Activated CD8-positive, alpha-beta memory T cell treated with anti-CD3 and anti-CD28 coated beads, Interleukin-2, amount 10 ng/mL, durations not matched to agents 7 days and 5 days (primary cell): ENCODE measurements at regions not wholly inside any gene's neighbourhood (a gene's known extent, or its start where the extent isn't known, plus 50 kb on each side); places are given as distances from the start of the nearest gene placed in this dataset.

Experiments
- ATAC-seq: fragments of 150-1000 bp; cut with Tn5 transposase; one replicate; pipeline ENCODE4 v1.10.0; 2021; ENCODE audit warnings: moderate library complexity
- CTCF ChIA-PET: fragments of 350-600 bp; sonication (Branson Sonifier 250); formaldehyde crosslinking; loops from one replicate; lab custom pipeline; 2021; ENCODE audit warnings: antibody characterized with exemption; lab: Charles Lee
- DNase-seq: peaks from one replicate; pipeline ENCODE4 v3.0.0-alpha.2; 2020
- H3K27ac Mint-ChIP-seq: one replicate; pipeline ENCODE4 v1.8.0; 2021; ENCODE audit warnings: mild to moderate bottlenecking, mixed read lengths
- H3K27me3 Mint-ChIP-seq: one replicate; pipeline ENCODE4 v1.8.0; 2021; ENCODE audit warnings: mixed read lengths
- H3K36me3 Mint-ChIP-seq: one replicate; pipeline ENCODE4 v1.8.0; 2021; ENCODE audit warnings: mild to moderate bottlenecking, mixed read lengths
- H3K4me1 Mint-ChIP-seq: one replicate; pipeline ENCODE4 v1.8.0; 2021; ENCODE audit warnings: mixed read lengths
- H3K4me3 Mint-ChIP-seq: one replicate; pipeline ENCODE4 v1.8.0; 2021; ENCODE audit warnings: mild to moderate bottlenecking, moderate library complexity, mixed read lengths
- H3K9me3 Mint-ChIP-seq: one replicate; pipeline ENCODE4 v1.8.0; 2022; ENCODE audit warnings: low read depth, mixed read lengths

GRCh38 chr2:133954636-133955035, 299.2 kb upstream of the MGAT5 start:
- H3K27ac Mint-ChIP-seq: no peak overlapping the region
- CTCF ChIA-PET: interaction anchor here (1.2 kb wide), 1 partner anchor 70 kb away, joined by 3 read pairs; no protein-coding TSS in a partner anchor
- no peaks in the 10 kb centered on the region for H3K4me1 Mint-ChIP-seq
- ATAC-seq (no peak), DNase-seq (no peak)
- H3K27me3 Mint-ChIP-seq: peaks cover 18% of the 10 kb centered on the region
- no peaks in the 10 kb centered on the region for H3K9me3 Mint-ChIP-seq
- H3K4me3 Mint-ChIP-seq: no peak overlapping the region
- no peaks in the 10 kb centered on the region for H3K36me3 Mint-ChIP-seq

- Mint-ChIP-seq H3K27me3 (peaks cover 20% of the 10 kb centered on the region), H3K27ac (no peak overlapping the region), H3K9me3 (no peaks in the 10 kb centered on the region), H3K36me3 (no peaks in the 10 kb centered on the region), H3K4me1 (no peaks in the 10 kb centered on the region), H3K4me3 (no peak overlapping the region)
- no peak for ATAC-seq
- CTCF ChIA-PET: interaction anchor here (1.2 kb wide), 1 partner anchor 69 kb away, joined by 3 read pairs; no protein-coding TSS in a partner anchor
- no peak for DNase-seq
Measured at GRCh38 chr2:133955169-133955568, 298.7 kb upstream of the MGAT5 start.

- Mint-ChIP-seq H3K27ac (no peak overlapping the region), H3K4me1 (no peaks in the 10 kb centered on the region), H3K4me3 (no peak overlapping the region), H3K27me3 (peaks cover 20% of the 10 kb centered on the region), H3K36me3 (no peaks in the 10 kb centered on the region), H3K9me3 (no peaks in the 10 kb centered on the region)
- CTCF ChIA-PET: no interaction called here
- no peak for DNase-seq
- no peak for ATAC-seq
Measured at GRCh38 chr2:133956434-133956935, 297.4 kb upstream of the MGAT5 start.

GRCh38 chr2:133957724-133958480, 296.0 kb upstream of the MGAT5 start:
- Mint-ChIP-seq H3K4me1 (no peaks in the 10 kb centered on the region), H3K4me3 (no peak overlapping the region), H3K36me3 (no peaks in the 10 kb centered on the region), H3K27ac (no peak overlapping the region), H3K9me3 (no peaks in the 10 kb centered on the region), H3K27me3 (peaks cover 25% of the 10 kb centered on the region)
- CTCF ChIA-PET: interaction anchor here (0.8 kb wide), 1 partner anchor 8 kb away, joined by 3 read pairs; no protein-coding TSS in a partner anchor
- no peak for ATAC-seq
- no peak for DNase-seq

- Mint-ChIP-seq H3K4me3 (no peak overlapping the region), H3K4me1 (no peaks in the 10 kb centered on the region), H3K27ac (no peak overlapping the region), H3K9me3 (no peaks in the 10 kb centered on the region), H3K27me3 (peaks cover 25% of the 10 kb centered on the region), H3K36me3 (no peaks in the 10 kb centered on the region)
- CTCF ChIA-PET: no interaction called here
- DNase-seq (no peak), ATAC-seq (no peak)
Measured at GRCh38 chr2:133959066-133959465, 294.8 kb upstream of the MGAT5 start.

GRCh38 chr2:133966720-133967304, 287.1 kb upstream of the MGAT5 start:
- Mint-ChIP-seq H3K9me3 (no peaks in the 10 kb centered on the region), H3K27me3 (peaks cover 15% of the 10 kb centered on the region), H3K4me3 (no peak overlapping the region), H3K4me1 (peaks cover 12% of the 10 kb centered on the region), H3K27ac (no peak overlapping the region), H3K36me3 (no peaks in the 10 kb centered on the region)
- CTCF ChIA-PET: no interaction called here
- no peak for DNase-seq
- no peak for ATAC-seq

GRCh38 chr2:133967326-133967725, 286.5 kb upstream of the MGAT5 start:
- CTCF ChIA-PET: no interaction called here
- H3K27me3 Mint-ChIP-seq: peaks cover 17% of the 10 kb centered on the region
- H3K4me1 Mint-ChIP-seq: peaks cover 12% of the 10 kb centered on the region
- no peaks in the 10 kb centered on the region for H3K9me3 Mint-ChIP-seq
- DNase-seq (no peak), ATAC-seq (no peak)
- no peak overlapping the region for H3K4me3 Mint-ChIP-seq
- H3K36me3 Mint-ChIP-seq: no peaks in the 10 kb centered on the region
- no peak overlapping the region for H3K27ac Mint-ChIP-seq

GRCh38 chr2:133968446-133968845, 285.4 kb upstream of the MGAT5 start:
- Mint-ChIP-seq H3K4me1 (peaks cover 12% of the 10 kb centered on the region), H3K36me3 (no peaks in the 10 kb centered on the region), H3K9me3 (no peaks in the 10 kb centered on the region), H3K27ac (no peak overlapping the region), H3K27me3 (peaks cover 15% of the 10 kb centered on the region), H3K4me3 (no peak overlapping the region)
- no peak for ATAC-seq
- no peak for DNase-seq
- CTCF ChIA-PET: no interaction called here

GRCh38 chr2:133970641-133971040, 283.2 kb upstream of the MGAT5 start:
- Mint-ChIP-seq H3K4me1 (peaks cover 21% of the 10 kb centered on the region), H3K9me3 (no peaks in the 10 kb centered on the region), H3K27ac (no peak overlapping the region), H3K27me3 (peaks cover 15% of the 10 kb centered on the region), H3K4me3 (no peak overlapping the region), H3K36me3 (no peaks in the 10 kb centered on the region)
- ATAC-seq: no peak
- CTCF ChIA-PET: no interaction called here
- no peak for DNase-seq

- Mint-ChIP-seq H3K4me1 (peaks cover 19% of the 10 kb centered on the region), H3K36me3 (no peaks in the 10 kb centered on the region), H3K27ac (no peak overlapping the region), H3K4me3 (no peak overlapping the region), H3K27me3 (peaks cover 15% of the 10 kb centered on the region), H3K9me3 (no peaks in the 10 kb centered on the region)
- no peak for ATAC-seq
- CTCF ChIA-PET: no interaction called here
- DNase-seq: no peak
Measured at GRCh38 chr2:133972297-133972696, 281.6 kb upstream of the MGAT5 start.

- Mint-ChIP-seq H3K9me3 (no peaks in the 10 kb centered on the region), H3K27ac (no peak overlapping the region), H3K27me3 (peaks cover 15% of the 10 kb centered on the region), H3K4me3 (no peak overlapping the region), H3K36me3 (no peaks in the 10 kb centered on the region), H3K4me1 (peaks cover 17% of the 10 kb centered on the region)
- CTCF ChIA-PET: no interaction called here
- no peak for DNase-seq
- no peak for ATAC-seq
Measured at GRCh38 chr2:133972786-133973185, 281.1 kb upstream of the MGAT5 start.

- H3K27ac Mint-ChIP-seq: no peak overlapping the region
- peaks cover 17% of the 10 kb centered on the region for H3K4me1 Mint-ChIP-seq
- ATAC-seq (no peak), DNase-seq (no peak)
- H3K27me3 Mint-ChIP-seq: peaks cover 11% of the 10 kb centered on the region
- H3K9me3 Mint-ChIP-seq: no peaks in the 10 kb centered on the region
- CTCF ChIA-PET: no interaction called here
- no peaks in the 10 kb centered on the region for H3K36me3 Mint-ChIP-seq
- H3K4me3 Mint-ChIP-seq: no peak overlapping the region
Measured at GRCh38 chr2:133974353-133974752, 279.5 kb upstream of the MGAT5 start.

- Mint-ChIP-seq H3K27ac (peak overlapping the region; percentile 45), H3K4me1 (peaks cover 17% of the 10 kb centered on the region), H3K9me3 (no peaks in the 10 kb centered on the region), H3K4me3 (no peak overlapping the region), H3K36me3 (no peaks in the 10 kb centered on the region), H3K27me3 (peaks cover 11% of the 10 kb centered on the region)
- DNase-seq (no peak), ATAC-seq (no peak)
- CTCF ChIA-PET: no interaction called here
Measured at GRCh38 chr2:133975135-133975534, 278.7 kb upstream of the MGAT5 start.
